ENCODE measurements at regions not wholly inside any gene's neighbourhood (a gene's known extent, or its start where the extent isn't known, plus 50 kb on each side); places are given as distances from the start of the nearest gene placed in this dataset.

- intact Hi-C loops (cut with DNase I), result no loop called here
- TF ChIP-seq CTCF (IDR thresholded peaks at IDR 0.05), result no peak
- no peak for DNase-seq
Observed at GRCh38 chr2:47262657-47263056, 86.3 kb upstream of the CALM2 start.

GRCh38 chr2:47260971-47261370 is 84.7 kb upstream of the CALM2 start:
- Histone ChIP-seq H3K27ac (no peak overlapping the region), H3K4me1 (no peaks in the 10 kb centered on the region), H3K27me3 (ENCODE audit: low read depth) (no peaks in the 10 kb centered on the region), H3K4me3 (no peak overlapping the region), H3K36me3 (no peaks in the 10 kb centered on the region), H3K9me3 (no peaks in the 10 kb centered on the region)
- DNase-seq (no peak), ATAC-seq (no peak)
- TF ChIP-seq CTCF (IDR thresholded peaks at IDR 0.05), result no peak
- intact Hi-C loops (cut with DNase I), result no loop called here

More at GRCh38 chr2:47262657-47263056, 86.3 kb upstream of the CALM2 start:
- H3K4me1 ChIP-seq, result no peaks in the 10 kb centered on the region
- H3K27me3 ChIP-seq (ENCODE audit: low read depth), result no peaks in the 10 kb centered on the region
- no peak overlapping the region for H3K27ac ChIP-seq
- H3K36me3 ChIP-seq, result no peaks in the 10 kb centered on the region
- no peaks in the 10 kb centered on the region for H3K9me3 ChIP-seq
- H3K4me3 ChIP-seq, result no peak overlapping the region
- ATAC-seq, result no peak

- peak; percentile 33 to 46 for ATAC-seq
Observed at GRCh38 chr2:47259829-47260228, 83.5 kb upstream of the CALM2 start.

GRCh38 chr2:47257946-47258348 is 81.6 kb upstream of the CALM2 start:
- no peaks in the 10 kb centered on the region for H3K27me3 ChIP-seq (ENCODE audit: low read depth)
- TF ChIP-seq CTCF (IDR thresholded peaks at IDR 0.05), result no peak
- H3K36me3 ChIP-seq, result no peaks in the 10 kb centered on the region
- intact Hi-C loops (cut with DNase I), result no loop called here
- ATAC-seq (no peak), DNase-seq (no peak)
- H3K27ac ChIP-seq, result no peak overlapping the region
- H3K4me1 ChIP-seq, result no peaks in the 10 kb centered on the region
- H3K9me3 ChIP-seq, result no peaks in the 10 kb centered on the region
- H3K4me3 ChIP-seq, result no peak overlapping the region

More at GRCh38 chr2:47259829-47260228, 83.5 kb upstream of the CALM2 start:
- Histone ChIP-seq H3K4me1 (no peaks in the 10 kb centered on the region), H3K4me3 (no peak overlapping the region), H3K27ac (no peak overlapping the region), H3K36me3 (no peaks in the 10 kb centered on the region), H3K9me3 (no peaks in the 10 kb centered on the region), H3K27me3 (ENCODE audit: low read depth) (no peaks in the 10 kb centered on the region)
- TF ChIP-seq CTCF (IDR thresholded peaks at IDR 0.05), result no peak
- intact Hi-C loops (cut with DNase I), result no loop called here
- DNase-seq, result no peak

GRCh38 chr2:47256416-47257087 is 80.2 kb upstream of the CALM2 start:
- Histone ChIP-seq H3K9me3 (no peaks in the 10 kb centered on the region), H3K27ac (no peak overlapping the region), H3K4me3 (no peak overlapping the region), H3K4me1 (no peaks in the 10 kb centered on the region), H3K36me3 (no peaks in the 10 kb centered on the region), H3K27me3 (ENCODE audit: low read depth) (no peaks in the 10 kb centered on the region)
- ATAC-seq (no peak), DNase-seq (no peak)
- TF ChIP-seq CTCF (IDR thresholded peaks at IDR 0.05), result no peak
- intact Hi-C loops (cut with DNase I), result no loop called here

All from lower lobe of right lung (tissue), 2 donors.